HG03280 (cell line): ENCODE measurements at regions not wholly inside any gene's neighbourhood (a gene's known extent, or its start where the extent isn't known, plus 50 kb on each side); places are given as distances from the start of the nearest gene placed in this dataset.

Source experiments
- ATAC-seq: cut with Tn5 transposase; IDR thresholded peaks from one replicate; pipeline ENCODE4 v1.9.1; 2021; ENCODE audit warnings: mild to moderate bottlenecking, moderate library complexity; ENCODE audit not compliant: unreplicated experiment

GRCh38 chr7:18200266-18200665 is 172.6 kb upstream of the PRPS1L1 start:
- no peak for ATAC-seq

- ATAC-seq: no peak
These were observed 173.2 kb upstream of the PRPS1L1 start for GRCh38 chr7:18200855-18201254.

- ATAC-seq: no peak
These were observed 173.7 kb upstream of the PRPS1L1 start for GRCh38 chr7:18201350-18201749.

- no peak for ATAC-seq
These were observed 174.8 kb upstream of the PRPS1L1 start for GRCh38 chr7:18202315-18203045.

- ATAC-seq: no peak
These were observed 178.7 kb upstream of the PRPS1L1 start for GRCh38 chr7:18206331-18206730.

GRCh38 chr7:18208921-18209320 is 181.3 kb upstream of the PRPS1L1 start:
- no peak for ATAC-seq

GRCh38 chr7:18210377-18210776 is 182.7 kb upstream of the PRPS1L1 start:
- ATAC-seq: no peak

GRCh38 chr7:18210788-18211187 is 183.1 kb upstream of the PRPS1L1 start:
- no peak for ATAC-seq

- ATAC-seq: no peak
These were observed 184.7 kb upstream of the PRPS1L1 start for GRCh38 chr7:18212308-18212707.

GRCh38 chr7:18212758-18213157 is 185.1 kb upstream of the PRPS1L1 start:
- no peak for ATAC-seq

GRCh38 chr7:18213652-18214051 is 186.0 kb upstream of the PRPS1L1 start:
- ATAC-seq: no peak

- ATAC-seq: no peak
These were observed 188.6 kb upstream of the PRPS1L1 start for GRCh38 chr7:18216270-18216669.

GRCh38 chr7:18221377-18222293 is 194.0 kb upstream of the PRPS1L1 start:
- no peak for ATAC-seq

- ATAC-seq: no peak
These were observed 195.0 kb upstream of the PRPS1L1 start for GRCh38 chr7:18222636-18223035.

- ATAC-seq: no peak
These were observed 196.5 kb upstream of the PRPS1L1 start for GRCh38 chr7:18224138-18224537.

GRCh38 chr7:18225067-18225466 is 197.4 kb upstream of the PRPS1L1 start:
- ATAC-seq: no peak

GRCh38 chr7:18226598-18226997 is 199.0 kb upstream of the PRPS1L1 start:
- ATAC-seq: no peak

- ATAC-seq: no peak
These were observed 201.0 kb upstream of the PRPS1L1 start for GRCh38 chr7:18228686-18229085.

GRCh38 chr7:18230271-18230670 is 202.6 kb upstream of the PRPS1L1 start:
- no peak for ATAC-seq

GRCh38 chr7:18231854-18232253 is 204.2 kb upstream of the PRPS1L1 start:
- ATAC-seq: no peak

GRCh38 chr7:18234519-18234918 is 206.9 kb upstream of the PRPS1L1 start:
- no peak for ATAC-seq

GRCh38 chr7:18235819-18236218 is 208.2 kb upstream of the PRPS1L1 start:
- ATAC-seq: no peak
